Mucosa of stomach (tissue), 1 donor: ENCODE measurements at regions not wholly inside any gene's neighbourhood (a gene's known extent, or its start where the extent isn't known, plus 50 kb on each side); places are given as distances from the start of the nearest gene placed in this dataset.

Source experiments
- H3K27me3 ChIP-seq: one replicate; pipeline ENCODE4 v1.7.0; 2013; ENCODE audit warnings: mild to moderate bottlenecking, low read length; ENCODE audit not compliant: control insufficient read depth, insufficient read depth
- H3K36me3 ChIP-seq: one replicate; pipeline ENCODE4 v1.7.0; 2013; ENCODE audit warnings: low read length; ENCODE audit not compliant: control insufficient read depth, insufficient read depth
- H3K4me1 ChIP-seq: one replicate; pipeline ENCODE4 v1.7.0; 2013; ENCODE audit warnings: mild to moderate bottlenecking, low read length; ENCODE audit not compliant: control insufficient read depth, insufficient read depth
- H3K4me3 ChIP-seq: one replicate; pipeline ENCODE4 v1.7.0; 2013; ENCODE audit warnings: low read length
- H3K9ac ChIP-seq: one replicate; pipeline ENCODE4 v1.7.0; 2013; ENCODE audit warnings: mild to moderate bottlenecking, low read length, moderate library complexity
- H3K9me3 ChIP-seq: one replicate; pipeline ENCODE4 v1.7.0; 2013; ENCODE audit warnings: mild to moderate bottlenecking, low read length, moderate library complexity; ENCODE audit not compliant: control insufficient read depth
- donor health status: Pancreatic carcinoma.

DNA sequence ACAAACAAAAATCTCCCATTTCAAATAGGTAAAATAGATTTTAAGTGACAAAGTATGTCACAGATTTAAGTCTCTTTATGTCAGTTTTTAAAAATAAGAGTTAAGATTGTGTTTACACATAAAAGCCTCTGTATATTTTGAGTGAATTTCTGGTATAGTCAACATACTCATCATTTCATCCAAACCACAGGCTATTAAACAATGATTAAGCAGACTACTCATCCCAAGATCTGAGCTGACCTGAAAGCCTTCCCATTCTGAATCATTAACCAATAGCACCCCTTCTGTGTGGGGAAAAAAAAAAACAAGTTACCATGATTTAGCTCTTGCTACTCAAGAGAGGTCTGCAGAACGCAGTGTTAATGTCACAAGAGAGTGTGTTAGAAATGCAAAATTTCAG lies 284.4 kb upstream of the NBEA start:
- Histone ChIP-seq H3K36me3 (no peaks in the 10 kb centered on the region), H3K9me3 (no peaks in the 10 kb centered on the region), H3K4me1 (no peaks in the 10 kb centered on the region), H3K27me3 (no peaks in the 10 kb centered on the region), H3K4me3 (no peak overlapping the region), H3K9ac (no peak overlapping the region)

DNA sequence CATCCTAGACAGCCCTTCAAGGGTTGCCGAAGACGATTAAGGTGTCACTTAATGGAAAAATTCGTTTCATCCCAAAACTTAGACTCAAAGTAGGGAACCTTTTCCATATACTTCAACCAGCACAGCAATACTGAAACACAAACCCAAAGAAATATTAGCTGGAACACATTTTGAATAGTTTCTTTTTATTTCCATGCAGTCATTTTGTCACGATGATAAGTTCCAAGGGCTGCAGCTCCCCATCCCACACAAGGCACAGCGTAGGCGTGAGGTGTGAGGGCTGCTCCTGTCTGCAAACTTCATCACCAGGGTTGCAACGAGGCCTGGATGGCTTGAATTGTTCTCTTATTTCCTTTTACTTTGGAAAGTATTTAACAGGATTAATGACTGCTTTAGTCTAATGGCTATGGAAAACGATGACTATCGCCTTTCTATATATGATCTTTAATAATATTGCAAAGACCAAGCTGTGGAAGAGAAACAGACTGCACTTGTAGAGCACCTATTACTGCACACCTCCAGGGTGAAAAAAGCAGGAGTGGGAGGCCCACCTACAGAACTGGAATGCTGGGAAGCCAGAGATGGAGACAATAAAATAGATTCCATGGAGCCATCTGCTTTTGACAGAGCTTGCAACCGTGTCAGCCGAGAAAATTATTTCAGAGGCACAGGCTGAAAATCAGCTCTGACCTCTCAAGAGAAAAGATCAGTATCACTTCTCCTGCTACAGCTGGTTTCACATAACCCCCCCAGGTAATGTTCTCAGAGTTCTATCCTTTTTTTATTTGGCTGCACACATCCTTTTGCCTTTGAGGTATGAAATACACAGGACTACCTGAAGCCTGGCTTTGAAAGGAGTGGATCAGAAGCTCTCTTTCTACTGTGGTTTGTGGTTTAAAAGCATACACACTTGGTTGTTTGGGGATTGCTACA lies 274.5 kb upstream of the NBEA start:
- Histone ChIP-seq H3K9me3 (no peaks in the 10 kb centered on the region), H3K9ac (no peak overlapping the region), H3K4me1 (no peaks in the 10 kb centered on the region), H3K36me3 (no peaks in the 10 kb centered on the region), H3K27me3 (no peaks in the 10 kb centered on the region), H3K4me3 (no peak overlapping the region)

DNA sequence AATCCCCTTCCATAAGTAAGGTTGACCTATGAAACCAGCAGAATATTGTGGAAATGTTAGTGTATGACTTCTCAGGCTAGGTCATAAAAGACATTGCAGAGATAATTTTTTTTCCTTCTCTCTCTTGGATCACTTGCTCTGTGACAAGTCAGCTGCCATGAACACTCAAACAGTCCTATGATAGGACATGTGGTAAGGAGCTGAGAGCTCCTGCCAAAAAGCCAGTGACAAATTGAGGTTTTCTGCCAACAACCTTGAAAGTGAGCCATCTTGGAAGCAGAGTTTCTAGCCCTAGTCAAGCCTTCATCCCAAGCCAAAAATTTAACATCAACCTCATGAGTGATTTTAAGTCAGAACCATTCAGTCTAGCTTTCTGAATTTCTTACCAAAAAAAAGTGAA lies 270.9 kb upstream of the NBEA start:
- Histone ChIP-seq H3K4me3 (no peak overlapping the region), H3K36me3 (no peaks in the 10 kb centered on the region), H3K4me1 (no peaks in the 10 kb centered on the region), H3K27me3 (no peaks in the 10 kb centered on the region), H3K9ac (no peak overlapping the region), H3K9me3 (no peaks in the 10 kb centered on the region)

DNA sequence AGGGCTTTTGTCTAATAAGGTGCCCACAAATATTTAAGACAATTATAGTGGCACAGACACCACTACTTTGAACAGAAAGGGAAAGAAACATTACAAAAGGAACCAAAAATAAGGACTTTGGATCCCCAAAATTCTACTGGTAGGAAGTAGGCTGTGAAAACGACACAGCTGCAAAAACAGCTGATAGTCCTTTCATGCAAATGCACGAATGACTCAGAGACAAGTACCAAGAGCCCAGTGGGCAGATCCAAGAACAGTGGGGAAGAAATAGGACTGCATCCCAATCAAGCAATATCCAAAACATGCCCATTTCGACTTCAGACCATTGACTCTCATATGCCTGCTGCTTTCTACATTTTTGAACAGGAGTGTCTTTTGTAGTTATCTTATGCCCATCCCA lies 269.4 kb upstream of the NBEA start:
- Histone ChIP-seq H3K4me1 (no peaks in the 10 kb centered on the region), H3K4me3 (no peak overlapping the region), H3K27me3 (no peaks in the 10 kb centered on the region), H3K9me3 (no peaks in the 10 kb centered on the region), H3K36me3 (no peaks in the 10 kb centered on the region), H3K9ac (no peak overlapping the region)

DNA sequence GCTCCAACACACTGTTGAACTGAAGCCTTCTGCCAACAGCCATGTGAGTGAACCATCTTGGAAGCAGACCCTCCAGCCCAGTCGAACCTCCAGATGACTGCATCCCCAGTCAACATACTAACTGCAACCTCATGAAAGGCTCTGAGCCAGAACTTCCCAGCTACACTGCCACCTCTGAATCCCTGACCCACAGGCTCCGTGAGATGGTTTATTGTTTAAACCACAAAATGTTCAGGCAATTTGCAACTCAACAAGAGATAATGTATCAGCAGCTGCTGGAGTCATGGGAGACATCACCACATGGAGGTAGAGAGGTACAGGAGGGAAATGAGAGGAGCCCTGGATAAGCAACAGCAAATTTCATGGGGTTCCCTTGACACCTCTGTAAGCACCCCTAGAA lies 266.4 kb upstream of the NBEA start:
- no peaks in the 10 kb centered on the region for H3K4me1 ChIP-seq
- no peaks in the 10 kb centered on the region for H3K9me3 ChIP-seq
- no peaks in the 10 kb centered on the region for H3K27me3 ChIP-seq
- no peaks in the 10 kb centered on the region for H3K36me3 ChIP-seq
- no peak overlapping the region for H3K9ac ChIP-seq
- no peak overlapping the region for H3K4me3 ChIP-seq

DNA sequence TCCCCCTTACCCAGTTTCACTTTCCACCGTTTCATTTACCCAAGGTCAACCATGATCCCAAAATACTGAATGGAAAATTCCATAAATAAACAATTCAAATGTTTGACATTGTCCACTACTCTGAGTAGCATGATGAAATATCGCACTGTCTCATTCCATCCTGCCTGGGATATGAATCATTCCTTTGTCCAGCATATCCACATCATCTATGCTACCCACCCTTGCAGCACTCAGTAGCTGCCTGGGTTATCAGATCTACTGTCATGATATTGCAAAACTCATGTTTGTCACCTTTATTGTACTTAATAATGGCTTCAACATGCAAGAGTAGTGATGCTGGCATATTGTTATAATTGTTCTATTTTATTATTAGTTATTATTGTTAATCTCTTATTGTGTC lies 263.9 kb upstream of the NBEA start:
- Histone ChIP-seq H3K27me3 (no peaks in the 10 kb centered on the region), H3K4me1 (no peaks in the 10 kb centered on the region), H3K36me3 (no peaks in the 10 kb centered on the region), H3K4me3 (no peak overlapping the region), H3K9me3 (no peaks in the 10 kb centered on the region), H3K9ac (no peak overlapping the region)

DNA sequence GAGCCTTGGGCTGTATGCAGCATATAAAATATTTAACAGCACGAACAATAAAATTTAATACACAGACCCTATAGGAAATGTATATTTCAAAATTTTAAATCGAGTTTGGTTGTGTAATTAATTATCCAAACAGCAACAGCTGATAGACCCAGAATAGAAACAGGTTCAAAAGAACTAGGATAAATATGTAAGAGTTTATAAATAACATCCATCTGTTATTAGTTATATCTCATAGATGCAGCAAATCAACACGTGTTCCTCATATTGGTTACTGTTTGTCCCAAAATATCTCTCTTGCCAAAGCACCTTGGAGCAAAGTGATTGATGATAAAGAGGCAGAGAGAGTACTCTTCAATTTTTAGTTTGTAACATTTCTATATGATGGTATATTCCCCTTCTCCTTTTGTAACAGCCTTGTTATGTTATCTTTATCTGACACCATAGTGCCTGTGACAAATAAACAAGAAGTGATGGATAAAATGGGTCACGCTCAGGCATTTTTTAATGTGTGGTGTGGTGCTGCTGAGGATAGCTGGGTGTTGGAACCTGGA lies 260.6 kb upstream of the NBEA start:
- H3K36me3 ChIP-seq: no peaks in the 10 kb centered on the region
- no peak overlapping the region for H3K9ac ChIP-seq
- no peak overlapping the region for H3K4me3 ChIP-seq
- no peaks in the 10 kb centered on the region for H3K27me3 ChIP-seq
- no peaks in the 10 kb centered on the region for H3K9me3 ChIP-seq
- no peaks in the 10 kb centered on the region for H3K4me1 ChIP-seq

DNA sequence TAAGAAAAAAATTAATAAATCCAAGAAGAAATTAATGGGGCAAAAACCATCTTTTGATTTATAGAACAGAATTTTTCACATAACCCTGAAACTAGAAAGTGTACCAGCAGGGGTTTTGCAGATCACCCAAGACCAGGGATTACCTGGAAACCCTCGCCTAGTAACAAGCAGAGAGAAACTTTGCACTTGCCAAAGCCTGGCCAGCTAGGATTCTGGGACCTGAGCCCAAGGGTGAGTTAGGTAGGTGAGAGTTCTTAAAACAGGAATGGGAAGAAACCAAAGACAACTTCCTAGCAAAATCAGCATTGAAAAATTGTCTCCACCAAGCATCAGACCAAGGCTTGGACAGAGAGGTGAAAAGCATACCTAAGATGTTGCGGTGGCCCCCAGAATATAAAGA lies 247.0 kb upstream of the NBEA start:
- no peaks in the 10 kb centered on the region for H3K36me3 ChIP-seq
- H3K9me3 ChIP-seq: no peaks in the 10 kb centered on the region
- H3K4me1 ChIP-seq: no peaks in the 10 kb centered on the region
- H3K4me3 ChIP-seq: no peak overlapping the region
- H3K27me3 ChIP-seq: no peaks in the 10 kb centered on the region
- no peak overlapping the region for H3K9ac ChIP-seq

DNA sequence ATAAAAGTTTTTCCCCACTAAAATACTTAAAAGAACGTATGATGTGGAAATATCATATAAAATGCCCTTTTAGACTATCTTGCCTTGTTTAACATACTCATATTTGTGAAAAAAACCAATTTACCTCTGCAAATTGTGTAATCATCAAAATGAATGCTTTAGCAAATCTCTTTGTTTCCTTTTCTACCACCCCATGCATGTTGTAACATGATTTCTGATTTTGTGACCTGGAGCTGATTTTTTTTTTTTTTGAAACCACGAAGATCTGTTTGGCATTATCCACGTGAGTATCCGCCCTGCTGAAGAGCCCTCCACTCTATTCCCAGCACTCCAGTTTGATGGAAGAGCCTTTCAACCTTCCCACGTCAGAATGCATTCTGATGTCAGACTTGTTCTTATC lies 245.8 kb upstream of the NBEA start:
- Histone ChIP-seq H3K9me3 (no peaks in the 10 kb centered on the region), H3K9ac (no peak overlapping the region), H3K27me3 (no peaks in the 10 kb centered on the region), H3K4me1 (no peaks in the 10 kb centered on the region), H3K4me3 (no peak overlapping the region), H3K36me3 (no peaks in the 10 kb centered on the region)

DNA sequence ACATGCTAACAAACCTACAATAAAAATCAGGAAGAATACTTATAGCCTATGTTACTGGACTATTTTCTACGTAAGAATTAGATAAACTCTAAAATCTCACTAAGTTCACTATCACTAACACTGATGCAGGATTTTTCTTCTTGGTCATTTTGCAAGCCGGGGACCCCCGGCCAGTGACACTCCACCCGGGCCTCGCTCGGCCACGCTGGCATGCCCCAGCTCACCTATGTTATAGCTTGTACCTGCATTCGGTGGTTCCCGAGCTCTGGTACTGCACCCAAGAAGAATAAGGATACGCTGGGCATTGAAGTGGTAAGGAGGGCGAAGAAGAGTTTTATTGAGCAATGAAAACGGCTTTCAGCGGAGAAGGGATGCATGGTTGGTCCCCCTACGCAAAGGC lies 245.3 kb upstream of the NBEA start:
- Histone ChIP-seq H3K36me3 (no peaks in the 10 kb centered on the region), H3K9ac (no peak overlapping the region), H3K4me1 (no peaks in the 10 kb centered on the region), H3K27me3 (no peaks in the 10 kb centered on the region), H3K9me3 (no peaks in the 10 kb centered on the region), H3K4me3 (no peak overlapping the region)

DNA sequence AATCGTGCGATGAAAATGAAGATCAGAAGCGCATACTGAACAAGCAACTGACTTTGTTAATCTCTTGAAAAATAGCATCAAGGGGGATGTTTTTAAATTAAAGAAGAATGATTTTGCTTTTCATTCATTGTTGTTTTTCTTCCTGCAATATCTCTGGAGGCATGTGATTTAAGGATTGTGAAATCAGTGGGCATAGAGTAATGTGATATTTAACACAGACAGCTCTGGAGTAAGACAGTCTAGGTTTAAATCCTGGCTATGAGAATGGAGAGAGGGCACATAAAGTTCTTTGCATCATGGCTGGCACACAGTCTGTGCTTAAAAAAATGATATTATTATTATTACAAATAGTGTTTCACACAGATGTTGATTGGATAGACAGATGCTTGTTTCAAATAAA lies 243.1 kb upstream of the NBEA start:
- Histone ChIP-seq H3K9me3 (no peaks in the 10 kb centered on the region), H3K27me3 (no peaks in the 10 kb centered on the region), H3K9ac (no peak overlapping the region), H3K36me3 (no peaks in the 10 kb centered on the region), H3K4me1 (no peaks in the 10 kb centered on the region), H3K4me3 (no peak overlapping the region)

DNA sequence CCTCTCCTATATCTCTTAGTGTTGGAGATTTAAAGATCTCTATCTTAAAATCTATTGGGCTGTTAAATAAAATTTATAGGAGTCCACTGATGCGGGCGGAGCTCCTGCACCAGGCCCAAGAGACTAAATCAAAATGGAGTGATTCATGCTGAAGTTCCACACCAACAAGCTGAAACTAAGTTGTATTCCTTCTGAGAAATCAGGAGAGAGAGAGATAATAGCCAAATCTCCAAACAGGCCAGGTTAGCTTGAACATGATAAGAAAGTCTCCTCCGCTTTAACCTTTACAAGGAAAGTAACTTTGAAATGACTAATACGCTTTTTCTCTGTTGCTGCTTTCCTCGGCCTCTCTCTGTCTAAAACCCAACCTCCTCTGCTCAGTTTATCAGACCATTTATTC lies 241.9 kb upstream of the NBEA start:
- no peaks in the 10 kb centered on the region for H3K27me3 ChIP-seq
- no peaks in the 10 kb centered on the region for H3K36me3 ChIP-seq
- H3K4me3 ChIP-seq: no peak overlapping the region
- no peaks in the 10 kb centered on the region for H3K9me3 ChIP-seq
- no peak overlapping the region for H3K9ac ChIP-seq
- H3K4me1 ChIP-seq: no peaks in the 10 kb centered on the region
